ENCODE measurements at regions not wholly inside any gene's neighbourhood (a gene's known extent, or its start where the extent isn't known, plus 50 kb on each side); places are given as distances from the start of the nearest gene placed in this dataset.
"Not testable (repeated sequence)": the region's sequence is repeated elsewhere in the genome, so short reads cannot be mapped to it uniquely, and the experiment has no call there.

GRCh38 chr4:118589471-118590055 lies 95.6 kb upstream of the METTL14 start:
- H3K27ac ChIP-seq, result no peak overlapping the region
- no peak overlapping the region for H3K4me3 ChIP-seq
- H3K9me3 ChIP-seq, result no peaks in the 10 kb centered on the region
- ATAC-seq (no peak), DNase-seq (peak in 1 of 4 donors; percentile 14)
- TF ChIP-seq, protein P1, sequence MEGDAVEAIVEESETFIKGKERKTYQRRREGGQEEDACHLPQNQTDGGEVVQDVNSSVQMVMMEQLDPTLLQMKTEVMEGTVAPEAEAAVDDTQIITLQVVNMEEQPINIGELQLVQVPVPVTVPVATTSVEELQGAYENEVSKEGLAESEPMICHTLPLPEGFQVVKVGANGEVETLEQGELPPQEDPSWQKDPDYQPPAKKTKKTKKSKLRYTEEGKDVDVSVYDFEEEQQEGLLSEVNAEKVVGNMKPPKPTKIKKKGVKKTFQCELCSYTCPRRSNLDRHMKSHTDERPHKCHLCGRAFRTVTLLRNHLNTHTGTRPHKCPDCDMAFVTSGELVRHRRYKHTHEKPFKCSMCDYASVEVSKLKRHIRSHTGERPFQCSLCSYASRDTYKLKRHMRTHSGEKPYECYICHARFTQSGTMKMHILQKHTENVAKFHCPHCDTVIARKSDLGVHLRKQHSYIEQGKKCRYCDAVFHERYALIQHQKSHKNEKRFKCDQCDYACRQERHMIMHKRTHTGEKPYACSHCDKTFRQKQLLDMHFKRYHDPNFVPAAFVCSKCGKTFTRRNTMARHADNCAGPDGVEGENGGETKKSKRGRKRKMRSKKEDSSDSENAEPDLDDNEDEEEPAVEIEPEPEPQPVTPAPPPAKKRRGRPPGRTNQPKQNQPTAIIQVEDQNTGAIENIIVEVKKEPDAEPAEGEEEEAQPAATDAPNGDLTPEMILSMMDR (IDR thresholded peaks at IDR 0.05), result no peak
- H3K4me1 ChIP-seq, result no peaks in the 10 kb centered on the region
- H3K27me3 ChIP-seq, result peaks cover under 1 to 14% of the 10 kb centered on the region in 2 donors
- H3K36me3 ChIP-seq, result no peaks in the 10 kb centered on the region
- intact Hi-C loops (cut with DNase I), result loop anchor here in 1 of 2 donors (10.0 kb wide), 1 partner anchor 295 kb away; no protein-coding TSS in a partner anchor

DNA sequence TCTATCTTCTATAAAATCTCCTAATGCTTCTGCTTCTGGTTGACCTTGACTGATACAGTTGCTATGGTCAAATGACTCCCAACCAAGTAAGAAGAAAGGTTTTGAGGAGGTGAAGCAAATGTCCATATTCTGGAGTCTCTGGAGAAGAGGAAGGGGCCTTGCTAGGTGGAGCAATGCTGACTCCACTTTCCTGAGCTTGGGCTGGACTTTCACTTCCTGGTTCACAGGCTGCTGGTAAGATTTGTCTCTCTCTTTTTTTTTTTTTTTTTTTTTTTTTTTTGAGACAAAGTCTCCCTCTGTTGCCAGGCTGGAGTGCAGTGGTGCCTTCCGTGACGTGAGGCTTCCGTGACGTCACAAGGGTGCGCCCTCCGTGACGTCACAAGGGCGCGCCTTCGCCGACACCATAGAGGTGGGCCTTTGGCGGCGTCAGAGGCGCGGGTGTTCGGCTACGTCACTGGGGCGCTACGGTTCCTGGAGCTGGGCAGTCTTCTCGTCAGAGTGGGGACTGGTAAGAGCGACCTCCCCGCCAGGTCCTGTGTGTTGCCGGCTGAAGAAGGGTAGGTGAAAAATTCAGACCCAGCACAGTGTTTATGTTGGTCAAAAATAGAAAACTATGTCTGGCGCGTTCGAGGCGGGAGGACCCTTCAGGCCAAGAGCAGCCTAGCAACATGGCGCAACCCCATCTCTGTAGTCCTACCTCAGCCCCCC lies 93.7 kb upstream of the METTL14 start:
- DNase-seq (peak; percentile 90 to 98 (median 94)), ATAC-seq (peak; percentile 97)
- H3K36me3 ChIP-seq; H3K27me3 ChIP-seq; intact Hi-C loops (cut with DNase I); H3K4me1 ChIP-seq; H3K9me3 ChIP-seq: not testable (repeated sequence)
- Histone ChIP-seq H3K4me3 (peak overlapping the region; percentile 34 to 51), H3K27ac (peak overlapping the region; percentile 26 to 86)

GRCh38 chr4:118592289-118592688 lies 92.9 kb upstream of the METTL14 start:
- Histone ChIP-seq H3K27ac (peak overlapping the region; percentile 26 to 86), H3K4me3 (peak overlapping the region; percentile 34 to 51)
- H3K36me3 ChIP-seq; H3K27me3 ChIP-seq; ATAC-seq; H3K4me1 ChIP-seq; intact Hi-C loops (cut with DNase I); H3K9me3 ChIP-seq: not testable (repeated sequence)
- DNase-seq, result peak in 1 of 4 donors; percentile 23

GRCh38 chr4:118595883-118596282 lies 89.3 kb upstream of the METTL14 start:
- H3K4me3 ChIP-seq; H3K4me1 ChIP-seq; intact Hi-C loops (cut with DNase I); H3K9me3 ChIP-seq; ATAC-seq; H3K27me3 ChIP-seq; H3K27ac ChIP-seq: not testable (repeated sequence)
- peaks cover 0 to 25% of the 10 kb centered on the region in 2 donors for H3K36me3 ChIP-seq
- peak in 1 of 4 donors; percentile 10 for DNase-seq

DNA sequence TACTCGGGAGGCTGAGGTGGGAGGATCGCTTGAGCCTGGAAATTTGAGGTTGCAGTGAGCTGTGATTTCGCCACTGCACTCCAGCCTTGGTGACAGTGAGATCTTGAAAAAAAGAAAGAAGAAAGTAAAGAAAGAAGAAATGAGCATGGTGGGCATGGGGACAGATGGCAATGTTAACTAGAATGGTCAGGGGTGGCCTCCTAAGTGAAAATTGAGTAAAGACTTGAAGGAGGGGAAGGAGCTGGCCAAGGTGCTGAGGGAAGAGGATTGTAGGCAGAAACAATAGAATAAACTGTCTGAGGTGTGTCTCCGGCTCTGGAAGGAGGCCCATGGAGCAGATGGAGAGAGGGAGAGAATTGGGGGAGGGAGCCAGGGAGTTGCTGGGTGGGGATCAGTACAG lies 60.1 kb upstream of the METTL14 start:
- H3K36me3 ChIP-seq, result peaks cover 0 to 18% of the 10 kb centered on the region in 2 donors
- H3K9me3 ChIP-seq; H3K4me3 ChIP-seq; H3K27ac ChIP-seq; ATAC-seq; intact Hi-C loops (cut with DNase I); H3K4me1 ChIP-seq; DNase-seq; H3K27me3 ChIP-seq: not testable (repeated sequence)

DNA sequence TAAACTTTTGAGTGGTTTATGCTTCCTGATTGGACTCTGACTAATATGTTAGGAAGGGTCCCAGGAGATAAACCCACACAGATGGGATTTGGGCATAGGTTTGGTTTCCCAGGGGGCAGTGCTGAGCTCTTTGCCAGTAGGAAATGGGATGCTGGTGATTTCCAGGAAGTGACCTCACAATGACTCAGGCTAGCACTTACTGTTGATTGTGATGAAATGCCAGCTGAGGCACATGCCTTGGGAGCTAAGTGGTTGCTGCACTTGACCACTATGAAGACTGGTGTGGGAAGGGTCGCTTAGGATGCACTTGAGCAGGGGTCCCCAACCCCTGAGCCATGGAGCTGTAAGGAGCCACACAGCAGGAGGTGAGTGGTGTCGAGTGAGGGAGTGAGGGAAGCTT lies 55.5 kb upstream of the METTL14 start:
- intact Hi-C loops (cut with DNase I); H3K9me3 ChIP-seq; H3K4me1 ChIP-seq; H3K4me3 ChIP-seq; H3K27me3 ChIP-seq; DNase-seq; ATAC-seq: not testable (repeated sequence)
- peak overlapping the region in 1 of 2 donors; percentile 18 for H3K27ac ChIP-seq
- H3K36me3 ChIP-seq, result peaks cover 0 to 58% of the 10 kb centered on the region in 2 donors

GRCh38 chr4:118630897-118631296 lies 54.3 kb upstream of the METTL14 start:
- ATAC-seq; H3K4me3 ChIP-seq; H3K9me3 ChIP-seq; DNase-seq; H3K27me3 ChIP-seq; H3K27ac ChIP-seq; intact Hi-C loops (cut with DNase I); H3K4me1 ChIP-seq: not testable (repeated sequence)
- H3K36me3 ChIP-seq, result peaks cover 0 to 58% of the 10 kb centered on the region in 2 donors

DNA sequence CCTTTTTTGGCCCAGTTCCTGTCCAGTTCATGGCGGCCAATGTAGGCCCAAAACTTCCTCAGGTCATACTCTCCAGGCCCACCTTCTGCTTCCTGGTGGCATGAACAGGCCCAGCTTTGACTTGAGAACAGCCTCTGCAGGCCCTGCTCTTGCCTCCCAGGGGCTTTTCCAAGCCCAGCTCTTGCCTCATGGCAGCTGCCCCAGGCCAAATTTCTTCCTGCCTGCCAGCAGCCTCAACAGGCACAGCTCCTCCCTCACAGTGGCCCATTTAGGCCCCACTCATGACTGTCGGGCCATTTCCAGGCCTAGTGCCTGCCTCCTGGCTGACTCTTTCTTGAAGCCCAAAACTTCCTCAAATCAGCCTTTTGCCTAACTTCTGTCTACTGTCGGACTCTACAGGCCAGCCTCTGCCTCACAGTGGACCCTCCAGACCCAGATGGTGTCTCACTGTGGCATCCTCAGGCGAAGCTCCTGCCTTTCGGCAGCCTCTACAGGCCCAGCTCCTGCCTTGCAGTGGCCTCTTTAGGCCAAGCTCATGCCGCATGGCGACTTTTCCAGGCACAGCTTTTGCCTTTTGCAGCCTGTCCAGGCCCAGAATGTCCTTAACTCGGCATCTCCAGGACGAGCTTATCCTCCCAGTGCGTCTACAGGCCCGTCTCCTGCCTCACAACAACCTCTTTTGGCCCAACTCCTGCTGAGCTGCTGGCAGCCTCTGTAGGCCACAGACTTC lies 53.7 kb upstream of the METTL14 start:
- H3K4me3 ChIP-seq; ATAC-seq; intact Hi-C loops (cut with DNase I): not testable (repeated sequence)

GRCh38 chr4:118633476-118633875 lies 51.7 kb upstream of the METTL14 start:
- H3K27me3 ChIP-seq, result not testable (repeated sequence)
- peak in 1 of 4 donors; percentile 55 for DNase-seq

More for the DNA sequence above, 53.7 kb upstream of the METTL14 start:
- H3K36me3 ChIP-seq, result peaks cover 0 to 58% of the 10 kb centered on the region in 2 donors
- peak in 1 of 4 donors; percentile 31 for DNase-seq
- H3K27me3 ChIP-seq, H3K27ac ChIP-seq, H3K4me1 ChIP-seq, H3K9me3 ChIP-seq: not testable (repeated sequence)

GRCh38 chr4:118634126-118634875 lies 50.9 kb upstream of the METTL14 start:
- H3K27ac ChIP-seq; H3K4me1 ChIP-seq; H3K27me3 ChIP-seq; H3K4me3 ChIP-seq; ATAC-seq; H3K9me3 ChIP-seq; intact Hi-C loops (cut with DNase I): not testable (repeated sequence)
- DNase-seq, result peak in 1 of 4 donors; percentile 58
- H3K36me3 ChIP-seq, result peaks cover 0 to 45% of the 10 kb centered on the region in 2 donors

More at GRCh38 chr4:118633476-118633875, 51.7 kb upstream of the METTL14 start:
- intact Hi-C loops (cut with DNase I); H3K27ac ChIP-seq; H3K4me1 ChIP-seq; H3K9me3 ChIP-seq; H3K4me3 ChIP-seq; ATAC-seq: not testable (repeated sequence)
- peaks cover 0 to 51% of the 10 kb centered on the region in 2 donors for H3K36me3 ChIP-seq
